ENCODE measurements at regions not wholly inside any gene's neighbourhood (a gene's known extent, or its start where the extent isn't known, plus 50 kb on each side); places are given as distances from the start of the nearest gene placed in this dataset.

GRCh38 chr16:55123652-55124051 is 193.0 kb downstream of the IRX5 start:
- Histone ChIP-seq H3K4me2 (no peak overlapping the region), H3K27ac (no peak overlapping the region), H2AFZ (no peak overlapping the region), H3K79me2 (ENCODE audit: low read depth) (no peaks in the 10 kb centered on the region), H3K36me3 (ENCODE audit: low read depth) (no peaks in the 10 kb centered on the region), H3K9me3 (ENCODE audit: insufficient read depth, low read depth) (no peaks in the 10 kb centered on the region), H3K9me2 (ENCODE audit: insufficient read depth) (no peaks in the 10 kb centered on the region), H3K27me3 (ENCODE audit: insufficient read depth, low read depth) (no peaks in the 10 kb centered on the region), H3F3A (ENCODE audit: insufficient read depth, low read depth) (no peaks in the 10 kb centered on the region), H3K4me1 (replicated peaks; ENCODE audit: insufficient read depth) (no peaks in the 10 kb centered on the region), H4K20me1 (ENCODE audit: insufficient read depth) (no peaks in the 10 kb centered on the region), H3K4me3 (no peak overlapping the region)
- BruUV-seq (replicated peaks): no TSS peak
- DNase-seq: no peak
- intact Hi-C loops (cut with micrococcal nuclease; ENCODE audit: unreplicated experiment): no loop called here
- CTCF ChIA-PET: no interaction called here
- TF ChIP-seq CTCF (conservative IDR thresholded peaks at IDR 0.05): no peak
- TF ChIP-seq EZH2 (IDR thresholded peaks at IDR 0.05; ENCODE audit: low read depth): no peak
- POLR2A ChIA-PET (ENCODE audit: unreplicated experiment): no interaction called here

- H4K20me1 ChIP-seq (ENCODE audit: insufficient read depth): no peaks in the 10 kb centered on the region
- TF ChIP-seq EZH2 (IDR thresholded peaks at IDR 0.05; ENCODE audit: low read depth) (no peak), CTCF (conservative IDR thresholded peaks at IDR 0.05) (no peak)
- no peak overlapping the region for H2AFZ ChIP-seq
- no peaks in the 10 kb centered on the region for H3F3A ChIP-seq (ENCODE audit: insufficient read depth, low read depth)
- intact Hi-C loops (cut with micrococcal nuclease; ENCODE audit: unreplicated experiment): no loop called here
- POLR2A ChIA-PET (ENCODE audit: unreplicated experiment): no interaction called here
- H3K4me2 ChIP-seq: no peak overlapping the region
- CTCF ChIA-PET: no interaction called here
- H3K4me1 ChIP-seq (replicated peaks; ENCODE audit: insufficient read depth): no peaks in the 10 kb centered on the region
- no peaks in the 10 kb centered on the region for H3K9me3 ChIP-seq (ENCODE audit: insufficient read depth, low read depth)
- no peak for DNase-seq
- H3K4me3 ChIP-seq: no peak overlapping the region
- H3K9me2 ChIP-seq (ENCODE audit: insufficient read depth): no peaks in the 10 kb centered on the region
- H3K79me2 ChIP-seq (ENCODE audit: low read depth): no peaks in the 10 kb centered on the region
- no peak overlapping the region for H3K27ac ChIP-seq
- H3K27me3 ChIP-seq (ENCODE audit: insufficient read depth, low read depth): no peaks in the 10 kb centered on the region
- H3K36me3 ChIP-seq (ENCODE audit: low read depth): no peaks in the 10 kb centered on the region
- no TSS peak for BruUV-seq (replicated peaks)
Observed at GRCh38 chr16:55125818-55126385, 195.2 kb downstream of the IRX5 start.

- intact Hi-C loops (cut with micrococcal nuclease; ENCODE audit: unreplicated experiment): no loop called here
- Histone ChIP-seq H3K4me2 (no peak overlapping the region), H3K4me1 (replicated peaks; ENCODE audit: insufficient read depth) (no peaks in the 10 kb centered on the region), H2AFZ (no peak overlapping the region), H3K9me2 (ENCODE audit: insufficient read depth) (no peaks in the 10 kb centered on the region), H3K4me3 (no peak overlapping the region), H4K20me1 (ENCODE audit: insufficient read depth) (no peaks in the 10 kb centered on the region), H3K27ac (no peak overlapping the region), H3K9me3 (ENCODE audit: insufficient read depth, low read depth) (no peaks in the 10 kb centered on the region), H3K27me3 (ENCODE audit: insufficient read depth, low read depth) (no peaks in the 10 kb centered on the region), H3K79me2 (ENCODE audit: low read depth) (no peaks in the 10 kb centered on the region), H3F3A (ENCODE audit: insufficient read depth, low read depth) (no peaks in the 10 kb centered on the region), H3K36me3 (ENCODE audit: low read depth) (no peaks in the 10 kb centered on the region)
- ChIA-PET POLR2A (ENCODE audit: unreplicated experiment) (no interaction called here), CTCF (no interaction called here)
- DNase-seq: no peak
- no TSS peak for BruUV-seq (replicated peaks)
- no peak for TF ChIP-seq CTCF (conservative IDR thresholded peaks at IDR 0.05)
- TF ChIP-seq EZH2 (IDR thresholded peaks at IDR 0.05; ENCODE audit: low read depth): no peak
Observed at GRCh38 chr16:55126456-55126855, 195.8 kb downstream of the IRX5 start.
